NCI-H82 treated with DMSO at 0.1 percent for 48 hours (cell line): ENCODE measurements at regions not wholly inside any gene's neighbourhood (a gene's known extent, or its start where the extent isn't known, plus 50 kb on each side); places are given as distances from the start of the nearest gene placed in this dataset.
"Not testable (repeated sequence)": the region's sequence is repeated elsewhere in the genome, so short reads cannot be mapped to it uniquely, and the experiment has no call there.

Experiments
- DNase-seq: peaks from one replicate; lab custom pipeline; 2025; ENCODE audit not compliant: unreplicated experiment; lab: John Stamatoyannopoulos, UW

DNA sequence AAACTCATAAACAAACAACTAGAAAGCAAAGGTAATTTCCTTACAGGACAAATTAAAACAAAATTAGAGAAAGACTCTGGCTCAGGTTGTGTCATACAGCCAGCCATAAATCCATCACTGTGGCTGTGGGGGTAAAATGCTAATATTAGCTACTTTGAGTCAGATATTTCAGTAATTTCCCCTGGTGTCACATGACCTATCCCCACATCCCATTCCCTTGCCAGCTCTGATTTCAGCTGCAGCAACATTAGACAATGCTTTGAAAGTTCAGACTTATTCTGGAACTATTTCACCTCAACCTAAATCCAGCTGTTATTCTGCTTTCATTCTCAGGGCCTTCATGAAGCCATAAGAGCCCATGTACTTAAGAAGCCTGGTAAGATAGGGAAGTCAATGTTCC, 55.3 kb downstream of the RPL10L start:
- no peak for DNase-seq

GRCh38 chr14:46582826-46583225, 68.8 kb downstream of the RPL10L start:
- no peak for DNase-seq

DNA sequence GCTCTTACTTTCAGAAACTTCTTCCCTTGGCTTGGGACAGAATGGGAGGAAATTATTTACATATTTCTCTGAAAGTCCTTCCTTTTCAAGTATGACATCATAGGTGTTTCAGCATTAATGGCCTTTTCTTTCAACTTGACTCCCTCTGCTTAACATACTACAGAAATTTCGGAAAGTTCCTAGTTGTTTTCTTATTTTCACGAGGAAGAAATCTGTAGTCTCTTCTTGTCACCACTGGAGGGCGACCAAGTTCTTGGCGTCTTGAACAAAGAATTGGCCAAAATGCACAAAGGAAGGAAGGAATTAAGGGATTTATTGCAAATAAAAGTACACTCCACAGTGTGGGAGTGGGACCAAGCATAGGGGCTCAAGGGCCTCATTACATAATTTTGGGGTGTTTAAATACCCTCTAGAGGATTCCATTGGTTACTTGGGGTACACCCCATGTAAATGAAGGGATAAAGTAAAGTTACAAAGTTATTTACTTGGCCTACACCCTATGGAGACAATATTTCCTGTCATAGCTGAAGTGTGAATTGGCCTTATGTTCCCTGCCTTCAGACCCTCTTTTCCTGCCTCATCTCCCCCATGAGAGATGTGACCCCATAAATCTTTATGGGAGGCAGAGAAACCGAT, 70.4 kb downstream of the RPL10L start:
- DNase-seq, result peak; percentile 10

GRCh38 chr14:46574978-46575375, 76.6 kb downstream of the RPL10L start:
- DNase-seq, result no peak

DNA sequence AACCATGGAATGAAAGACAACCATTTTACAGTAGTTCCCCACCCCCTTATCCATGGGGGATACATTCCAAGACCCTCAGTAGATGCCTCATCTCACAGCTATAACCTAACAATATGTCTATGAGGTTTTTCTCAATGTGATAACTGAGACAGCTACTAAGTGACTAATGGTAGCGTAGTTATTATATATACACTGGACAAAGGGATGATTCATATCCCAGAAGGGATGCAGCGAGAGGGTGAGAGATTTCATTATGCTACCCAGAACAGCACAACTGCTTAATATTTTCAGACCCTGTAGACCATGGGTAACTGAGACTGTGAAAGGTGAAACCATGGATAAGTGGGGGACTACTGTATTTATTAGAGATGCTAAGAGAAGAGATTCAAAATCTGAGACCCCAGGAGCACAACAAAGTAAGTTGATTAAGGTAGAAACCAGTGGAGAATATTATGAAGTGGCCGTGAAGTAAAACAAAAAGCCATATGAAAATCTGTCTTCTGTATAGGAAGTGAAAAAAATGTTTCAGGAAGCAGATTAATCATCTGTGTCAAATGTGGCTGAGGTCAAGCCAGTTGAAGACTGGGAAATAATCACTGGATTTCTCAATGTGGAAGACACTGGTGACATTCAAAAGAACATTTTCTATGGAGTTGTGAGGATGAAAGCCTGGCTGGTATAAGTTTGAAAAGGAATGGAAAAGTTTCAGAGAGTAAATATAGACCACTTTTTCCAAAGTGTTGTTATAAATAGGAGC, 77.2 kb downstream of the RPL10L start:
- no peak for DNase-seq

- DNase-seq, result no peak
Observed at GRCh38 chr14:46573498-46573897, 78.1 kb downstream of the RPL10L start.

- DNase-seq, result no peak
Observed at GRCh38 chr14:46571970-46572369, 79.6 kb downstream of the RPL10L start.

- DNase-seq, result not testable (repeated sequence)
Observed at GRCh38 chr14:46568161-46568560, 83.4 kb downstream of the RPL10L start.

- DNase-seq, result no peak
Observed at GRCh38 chr14:46550836-46551235, 100.7 kb downstream of the RPL10L start.

DNA sequence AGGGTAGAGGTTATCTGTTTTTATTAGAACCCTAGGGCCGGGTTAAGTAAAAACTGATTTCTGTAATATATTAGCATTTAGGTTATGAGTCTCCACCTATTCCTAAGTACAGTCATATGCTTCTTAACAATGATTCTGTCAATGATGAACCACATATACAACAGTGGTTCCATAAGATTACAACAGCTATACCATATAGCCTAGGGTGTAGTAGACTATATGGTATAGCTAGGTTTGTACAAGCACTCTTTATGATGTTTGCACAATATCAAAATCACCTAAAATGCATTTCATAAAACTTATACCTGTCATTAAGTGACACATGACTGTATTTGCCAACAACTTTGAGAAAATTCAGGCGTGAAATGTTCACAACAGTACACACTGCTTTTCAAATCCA, 110.6 kb downstream of the RPL10L start:
- DNase-seq, result no peak

DNA sequence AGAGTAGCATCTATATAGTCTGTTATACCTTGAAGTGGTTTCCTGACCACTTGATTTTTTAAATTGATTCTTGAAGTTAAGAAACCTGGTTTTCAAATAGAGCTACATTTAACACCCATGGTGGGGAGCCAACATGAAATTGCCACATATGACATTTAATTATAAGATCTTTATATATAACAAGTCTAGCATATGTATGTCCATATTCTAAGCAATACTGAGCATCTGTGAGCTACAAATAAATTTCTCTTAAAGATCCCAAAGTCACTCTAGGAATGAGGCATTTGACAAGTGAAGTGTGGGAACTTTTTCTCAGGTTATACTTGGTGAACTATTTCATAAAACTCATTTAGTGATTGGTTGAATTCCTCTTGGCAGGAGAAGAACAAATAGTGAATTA, 132.5 kb downstream of the RPL10L start:
- no peak for DNase-seq

- DNase-seq, result not testable (repeated sequence)
Observed at GRCh38 chr14:46508752-46509151, 142.8 kb downstream of the RPL10L start.

DNA sequence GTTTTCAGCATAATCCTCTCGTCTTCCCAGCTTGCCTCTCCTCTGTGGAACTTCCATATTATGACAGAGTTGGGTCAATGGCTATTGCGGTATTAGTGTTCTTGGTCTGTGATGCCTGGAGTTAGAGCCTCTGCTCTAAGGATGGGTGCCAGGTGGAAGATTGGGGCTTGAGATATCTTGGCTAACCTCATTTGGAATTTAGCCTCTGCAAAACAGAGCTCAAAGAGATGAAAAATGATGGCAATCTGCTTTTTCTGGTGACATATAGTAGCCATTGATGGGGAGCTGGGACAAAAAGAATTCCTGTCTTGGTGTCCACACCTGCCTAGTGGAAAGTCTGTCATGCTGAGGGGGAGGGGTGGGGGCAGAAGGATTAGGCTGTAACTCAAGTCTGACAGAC, 152.1 kb downstream of the RPL10L start:
- no peak for DNase-seq

GRCh38 chr14:46496409-46496808, 155.2 kb downstream of the RPL10L start:
- DNase-seq, result no peak

- no peak for DNase-seq
Observed at GRCh38 chr14:46490238-46490685, 161.3 kb downstream of the RPL10L start.

DNA sequence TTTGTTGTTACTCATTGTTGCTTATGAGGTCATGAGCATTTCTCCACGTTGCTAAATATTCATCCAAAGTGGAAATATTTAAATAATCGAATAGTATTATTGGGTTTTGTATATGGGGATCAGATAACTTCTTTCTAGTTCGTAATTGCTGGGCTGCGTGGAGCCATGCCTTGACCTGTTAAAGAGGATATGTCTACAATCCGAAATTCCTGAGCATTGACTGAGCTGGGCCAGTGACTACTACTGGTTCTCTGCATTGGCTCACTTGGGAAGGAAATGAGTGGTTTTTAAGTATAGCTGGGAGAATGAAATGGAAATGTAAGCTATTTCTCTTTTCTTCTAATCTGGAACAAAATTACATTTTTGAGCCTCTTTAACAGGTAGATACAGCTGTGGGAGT, 163.2 kb downstream of the RPL10L start:
- DNase-seq, result no peak

GRCh38 chr14:46487582-46488350, 163.8 kb downstream of the RPL10L start:
- DNase-seq, result no peak

- no peak for DNase-seq
Observed at GRCh38 chr14:46482200-46482599, 169.4 kb downstream of the RPL10L start.

DNA sequence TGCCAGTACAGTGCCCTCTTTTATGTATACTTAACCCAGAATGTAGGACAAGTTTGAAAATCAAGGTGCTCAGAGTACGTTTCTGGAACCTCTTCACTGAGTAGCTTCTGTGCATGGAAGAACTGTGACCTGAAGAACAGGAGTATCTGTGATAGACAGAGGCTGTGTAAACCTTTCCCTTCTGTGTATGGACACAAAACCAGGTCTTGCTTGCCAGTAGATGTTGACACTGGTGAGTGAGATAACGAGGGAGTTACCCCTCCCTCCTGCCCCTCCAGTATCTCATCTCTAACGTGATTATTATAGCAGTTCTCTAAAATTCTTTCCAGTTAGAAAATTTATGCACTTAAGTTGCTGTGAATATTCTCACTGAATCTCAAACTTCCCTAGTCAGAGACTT, 170.8 kb downstream of the RPL10L start:
- no peak for DNase-seq

DNA sequence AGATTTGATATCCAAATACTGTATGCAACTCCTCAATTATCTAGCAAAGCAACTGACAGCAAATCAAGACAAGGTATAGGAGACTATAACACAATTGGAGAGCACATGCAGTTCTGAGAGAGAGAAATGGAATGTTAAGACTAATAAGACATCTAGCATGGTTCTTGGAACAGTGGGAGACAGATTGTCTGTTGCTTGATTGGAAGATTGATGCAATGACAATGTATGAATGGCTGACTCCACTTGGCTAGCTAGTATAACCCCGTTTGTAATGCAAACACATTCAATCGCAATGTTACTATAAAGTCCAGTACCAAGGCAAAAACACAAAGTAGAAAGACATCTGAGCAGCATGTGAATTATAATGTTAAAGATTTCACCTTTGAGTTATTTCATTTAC, 179.3 kb downstream of the RPL10L start:
- no peak for DNase-seq

- DNase-seq, result no peak
Observed at GRCh38 chr14:46464341-46464740, 187.2 kb downstream of the RPL10L start.

DNA sequence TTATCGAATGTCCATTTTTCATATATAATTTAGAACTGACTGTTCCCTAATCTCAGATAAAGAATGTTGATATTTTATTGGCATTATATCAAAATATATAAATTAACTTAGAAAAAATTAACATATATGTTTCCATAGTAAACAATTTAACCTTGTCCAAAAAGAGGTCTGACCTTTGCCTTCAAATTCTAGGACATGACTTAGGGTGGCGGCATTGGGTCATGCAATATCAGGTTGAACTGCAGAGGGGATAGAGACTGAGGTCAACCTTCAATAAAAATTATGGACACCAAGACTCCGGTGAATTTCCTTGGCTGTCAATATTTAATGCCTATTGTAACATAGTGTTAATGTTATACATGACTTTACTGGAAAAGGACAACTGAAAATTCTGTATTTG, 199.8 kb downstream of the RPL10L start:
- DNase-seq, result no peak
